Lung microvascular endothelial cell (primary cell): ENCODE measurements at regions not wholly inside any gene's neighbourhood (a gene's known extent, or its start where the extent isn't known, plus 50 kb on each side); places are given as distances from the start of the nearest gene placed in this dataset.
A peak's percentile ranks its signal among the peaks of the same experiment; 100 is the strongest.

ENCODE experiments used
- DNase-seq, 2 donors: peaks; one replicate each; pipeline versions ENCODE4 v3.0.0 to v3.0.0-alpha.2; 2010; ENCODE audit warnings: low read depth in 2 of 2

DNA sequence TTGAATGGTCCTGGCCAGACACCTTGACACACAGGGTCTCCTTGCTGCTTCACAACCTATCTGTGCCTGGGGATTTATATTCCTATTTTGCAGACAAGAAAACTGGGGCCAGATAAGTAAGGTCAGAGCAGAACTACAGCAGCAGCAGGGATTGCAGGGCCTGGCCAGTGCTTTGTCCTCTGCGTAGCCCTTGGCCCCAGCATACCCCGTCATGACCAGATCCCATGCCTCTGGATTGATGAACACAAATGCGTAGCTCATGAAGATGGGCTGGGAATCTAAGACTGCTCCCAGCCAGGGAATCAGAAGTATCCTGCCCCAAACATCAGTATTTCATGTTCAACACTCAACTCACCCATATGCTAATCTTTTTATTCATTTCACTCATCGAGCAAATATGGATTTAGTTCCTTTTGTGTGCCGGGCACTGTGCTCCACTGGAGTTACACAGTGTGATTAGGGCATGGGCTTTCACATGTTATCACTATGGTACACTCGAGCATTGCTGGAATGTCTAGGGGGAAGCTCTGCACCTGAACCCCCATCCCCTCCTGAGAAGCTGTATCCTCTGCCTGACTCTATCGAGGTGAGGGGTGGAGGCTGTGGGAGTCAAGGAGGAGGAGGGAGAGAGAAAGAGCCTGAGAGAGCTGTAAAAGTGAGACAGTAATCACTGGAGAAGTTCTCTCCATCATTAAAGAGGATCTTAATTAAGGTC lies 143.3 kb downstream of the CYP26B1 start:
- DNase-seq = no peak

- DNase-seq = no peak
Observed at GRCh38 chr2:72003796-72004195, 143.9 kb downstream of the CYP26B1 start.

- no peak for DNase-seq
Observed at GRCh38 chr2:72003124-72003523, 144.5 kb downstream of the CYP26B1 start.

DNA sequence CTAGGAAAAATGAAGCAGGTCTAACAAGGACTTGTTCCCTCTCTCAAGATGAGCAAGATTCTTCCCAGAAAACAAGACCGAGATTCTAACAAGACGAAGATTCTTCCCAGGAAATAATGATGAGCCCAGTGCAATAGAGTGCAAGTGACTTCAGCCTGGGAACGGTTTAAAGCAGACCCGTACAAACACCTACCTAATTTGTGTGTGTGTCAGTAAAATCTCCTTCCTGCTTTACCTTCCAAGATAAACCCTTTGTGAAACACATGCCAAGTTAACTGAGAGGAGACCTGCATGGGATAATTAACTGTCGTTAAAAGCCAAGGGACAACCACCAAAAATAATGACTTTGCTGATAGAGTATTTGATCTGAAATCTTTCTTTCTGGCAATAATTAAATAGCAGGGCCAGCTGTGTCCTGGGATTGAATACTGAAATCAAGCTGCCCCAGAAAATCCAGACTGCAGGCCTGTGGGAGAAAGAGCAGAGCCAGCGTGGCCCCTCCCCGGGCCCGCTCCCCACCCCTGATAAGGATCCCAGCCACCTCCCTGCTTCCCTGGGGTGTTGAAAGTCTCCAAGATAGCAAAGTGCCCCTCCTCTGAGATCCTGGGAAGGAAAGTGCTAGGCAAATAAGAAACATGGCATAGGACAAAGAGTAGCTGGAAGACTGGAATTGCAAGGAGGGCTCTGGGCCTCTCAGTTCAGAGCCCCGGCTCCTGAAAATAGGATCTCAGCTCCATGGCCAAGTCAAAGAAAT lies 145.5 kb downstream of the CYP26B1 start:
- no peak for DNase-seq

- no peak for DNase-seq
Observed at GRCh38 chr2:72000110-72000509, 147.6 kb downstream of the CYP26B1 start.

- no peak for DNase-seq
Observed at GRCh38 chr2:71999580-71999979, 148.1 kb downstream of the CYP26B1 start.

GRCh38 chr2:71997843-71998242 lies 149.8 kb downstream of the CYP26B1 start:
- DNase-seq = no peak

GRCh38 chr2:71995067-71995665 lies 152.5 kb downstream of the CYP26B1 start:
- DNase-seq = peak; percentile 18 to 23

DNA sequence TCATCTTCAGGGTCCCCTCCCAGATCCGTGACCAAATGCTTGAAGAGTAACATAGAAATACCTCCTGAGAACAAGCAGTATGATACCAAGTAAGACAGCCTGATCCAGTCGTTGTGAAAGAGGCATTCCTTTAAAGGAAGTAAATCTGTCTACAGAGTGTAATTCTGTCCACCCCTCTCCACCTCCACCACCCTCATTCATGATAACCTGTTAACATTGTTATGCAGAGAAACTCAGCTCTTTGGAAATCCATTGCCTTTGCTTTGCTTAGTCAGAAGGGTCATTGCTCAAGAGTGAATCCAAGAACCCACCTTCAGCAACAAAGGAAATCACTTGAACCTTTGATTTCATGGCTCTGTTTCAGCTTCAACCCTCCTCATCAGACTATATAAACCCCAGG lies 155.6 kb downstream of the CYP26B1 start:
- DNase-seq = no peak

DNA sequence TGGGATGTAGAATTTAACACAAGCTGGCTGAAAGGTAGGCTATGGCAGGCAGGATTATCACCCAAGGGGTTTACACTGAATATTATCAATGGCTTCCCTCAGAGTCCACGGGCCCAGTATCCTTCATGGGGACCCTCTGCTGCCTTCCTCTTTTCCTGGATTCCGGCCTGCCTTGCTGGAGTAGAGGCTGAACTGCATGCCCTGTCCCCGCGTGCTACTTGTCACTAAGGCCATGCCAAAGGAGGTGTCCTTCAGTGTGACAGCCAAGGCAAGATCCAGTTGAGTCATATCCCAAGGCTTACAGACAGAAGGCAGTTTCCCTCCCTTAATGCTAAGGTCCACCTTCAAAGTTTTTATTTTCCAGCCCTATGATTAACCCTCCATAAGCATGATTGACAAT lies 156.3 kb downstream of the CYP26B1 start:
- no peak for DNase-seq

DNA sequence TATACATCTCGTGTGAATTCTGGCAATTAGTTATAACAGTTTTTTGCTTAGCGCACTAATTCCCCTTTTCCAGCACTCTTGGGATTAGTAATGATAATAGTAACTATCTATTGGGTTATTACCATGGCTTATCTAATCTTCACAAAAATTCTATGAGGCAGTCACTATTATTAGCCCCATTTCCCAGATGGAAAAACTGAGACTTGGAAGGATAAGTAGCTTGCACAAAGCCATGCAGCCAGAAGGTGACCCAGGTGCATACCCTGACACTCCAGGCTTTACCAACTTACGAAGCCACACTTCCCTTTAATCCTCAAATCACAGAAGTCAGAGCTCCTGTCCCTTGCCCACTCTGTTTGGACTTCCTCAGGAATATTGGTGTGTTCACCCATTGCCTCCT lies 156.8 kb downstream of the CYP26B1 start:
- no peak for DNase-seq

DNA sequence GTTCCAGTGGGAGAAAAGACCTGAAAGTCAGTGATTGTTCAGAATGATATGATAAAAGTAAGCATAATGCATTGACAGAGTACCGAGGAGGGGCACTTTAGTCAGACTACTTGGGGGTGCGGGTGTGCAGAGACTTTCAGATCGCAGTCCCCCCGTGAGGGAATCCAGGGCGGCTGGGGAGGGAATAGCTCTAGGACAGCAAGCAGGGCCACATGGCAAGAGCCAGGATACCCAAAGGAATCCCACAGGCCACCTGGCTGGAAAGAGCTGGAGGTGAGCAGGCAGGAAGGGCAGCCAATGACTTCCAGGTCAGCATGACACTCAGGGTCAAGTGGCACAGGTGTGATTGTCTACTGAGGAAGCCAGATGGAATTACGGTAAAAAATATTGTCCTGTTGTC lies 157.5 kb downstream of the CYP26B1 start:
- DNase-seq = no peak

GRCh38 chr2:71989671-71990070 lies 158.0 kb downstream of the CYP26B1 start:
- DNase-seq = no peak

GRCh38 chr2:71988170-71988569 lies 159.5 kb downstream of the CYP26B1 start:
- no peak for DNase-seq

DNA sequence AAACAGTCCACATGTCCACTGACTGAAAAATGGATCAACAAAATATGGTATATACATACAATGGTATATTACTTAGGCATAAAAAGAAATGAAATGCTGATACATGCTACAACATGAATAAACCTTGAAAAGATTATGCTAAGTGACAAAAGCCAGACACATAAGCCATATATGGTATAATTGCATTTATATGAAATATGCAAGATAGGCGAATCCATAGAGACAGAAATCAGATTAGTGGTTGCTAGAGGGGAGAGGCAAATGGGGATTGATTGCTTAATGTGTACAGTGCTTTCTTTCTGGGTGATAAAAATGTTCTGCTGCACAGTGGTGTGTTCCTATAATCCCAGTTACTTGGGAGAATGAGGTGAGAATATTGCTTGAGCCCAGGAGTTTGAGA lies 171.0 kb downstream of the CYP26B1 start:
- DNase-seq = no peak

DNA sequence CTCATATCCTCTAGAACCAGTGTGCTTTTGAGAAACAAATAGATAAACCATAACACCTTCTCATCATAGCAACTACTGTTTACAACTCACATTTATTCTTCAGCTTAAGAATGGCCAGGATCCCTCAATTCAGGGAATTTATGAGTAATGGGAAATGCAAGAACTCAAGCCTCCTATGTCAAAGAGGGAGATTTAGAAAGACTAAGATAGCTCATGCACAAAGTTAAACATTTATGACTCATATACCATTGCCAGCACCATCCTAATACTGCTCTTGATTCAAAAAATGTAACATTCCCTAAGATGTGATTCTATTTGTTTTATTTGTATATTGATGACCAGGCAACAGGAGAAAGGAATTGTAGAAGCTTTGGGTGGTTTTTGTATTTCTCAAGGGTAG lies 172.8 kb downstream of the CYP26B1 start:
- no peak for DNase-seq

GRCh38 chr2:71971493-71971892 lies 176.2 kb downstream of the CYP26B1 start:
- DNase-seq = no peak

DNA sequence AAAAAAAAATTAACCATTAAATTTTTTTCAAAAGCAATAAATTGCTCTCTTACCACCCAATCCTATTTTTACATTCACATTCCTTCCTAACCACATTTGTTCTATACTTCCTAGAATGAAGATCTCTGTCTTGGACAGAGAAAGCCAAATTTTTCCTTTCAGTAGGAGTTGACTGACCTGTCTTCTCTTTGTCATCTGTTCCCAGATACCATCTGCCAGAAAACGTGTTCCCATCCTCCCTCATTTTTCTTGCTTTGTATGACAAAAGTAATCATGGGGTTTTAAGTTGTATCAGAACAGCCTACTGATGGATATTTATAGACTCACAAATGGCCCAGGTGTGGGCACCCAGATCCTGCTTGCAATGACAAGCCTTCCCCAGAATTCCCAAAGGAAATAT lies 182.1 kb downstream of the CYP26B1 start:
- DNase-seq = no peak

DNA sequence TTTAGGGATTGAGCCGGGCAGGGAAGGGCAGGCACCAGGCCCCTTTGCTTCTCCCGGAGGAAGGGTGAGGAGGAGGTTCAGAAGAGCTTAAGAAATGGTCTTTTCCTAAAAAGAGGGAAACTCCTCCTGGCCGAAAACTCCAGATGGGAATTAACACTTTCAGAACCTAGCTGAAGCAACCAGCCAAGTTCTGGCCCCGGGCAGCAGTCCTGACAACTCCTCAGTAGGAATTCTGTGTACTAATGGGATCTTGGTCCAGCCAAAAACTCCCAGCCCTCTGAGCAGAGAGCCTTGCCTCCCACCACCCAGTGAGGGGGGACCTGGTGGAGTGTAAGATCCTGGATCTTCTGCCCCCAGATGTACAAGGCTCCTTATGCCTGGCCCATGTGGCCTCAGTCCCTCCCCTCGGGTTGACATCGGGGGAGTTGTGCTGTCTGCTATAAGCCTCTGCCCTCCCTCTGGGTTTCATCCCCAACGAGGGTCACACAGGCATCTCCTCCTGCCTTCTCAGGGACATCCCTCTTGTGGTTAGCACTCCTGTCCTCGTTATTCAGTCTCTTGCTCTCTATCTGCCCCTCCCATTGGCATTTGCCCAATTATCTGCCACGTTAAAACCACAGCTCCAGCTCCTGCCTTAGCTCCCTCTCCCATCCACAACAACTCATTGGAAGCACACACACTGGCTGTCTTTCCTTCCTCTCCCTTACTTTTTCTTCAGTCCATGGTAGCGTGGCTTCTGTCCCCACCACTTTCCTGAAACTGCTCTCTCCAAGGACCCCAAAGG lies 184.6 kb downstream of the CYP26B1 start:
- no peak for DNase-seq

DNA sequence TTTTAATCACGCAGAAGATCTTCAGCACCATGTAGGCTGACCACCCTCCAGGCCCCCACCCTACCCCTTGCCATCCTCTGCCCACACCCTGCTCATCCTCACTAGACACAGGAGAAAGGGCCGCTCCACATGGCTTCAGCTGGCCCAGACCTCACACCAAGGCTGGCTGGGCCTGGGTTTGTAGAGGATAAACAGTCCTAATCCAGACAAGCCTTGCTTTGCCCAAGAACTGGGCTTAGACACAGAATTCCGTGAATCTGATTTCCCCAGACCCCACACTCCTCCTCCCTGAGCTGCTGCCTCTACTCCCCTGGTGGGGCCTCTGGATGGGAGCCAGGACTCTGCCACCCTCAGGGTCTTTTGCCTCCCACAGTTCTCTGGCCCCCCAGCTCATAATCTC lies 185.3 kb downstream of the CYP26B1 start:
- DNase-seq = no peak

- DNase-seq = no peak
Observed at GRCh38 chr2:71961289-71962027, 186.2 kb downstream of the CYP26B1 start.
